ENCODE measurements at regions not wholly inside any gene's neighbourhood (a gene's known extent, or its start where the extent isn't known, plus 50 kb on each side); places are given as distances from the start of the nearest gene placed in this dataset.
"Not testable (repeated sequence)": the region's sequence is repeated elsewhere in the genome, so short reads cannot be mapped to it uniquely, and the experiment has no call there.

DNA sequence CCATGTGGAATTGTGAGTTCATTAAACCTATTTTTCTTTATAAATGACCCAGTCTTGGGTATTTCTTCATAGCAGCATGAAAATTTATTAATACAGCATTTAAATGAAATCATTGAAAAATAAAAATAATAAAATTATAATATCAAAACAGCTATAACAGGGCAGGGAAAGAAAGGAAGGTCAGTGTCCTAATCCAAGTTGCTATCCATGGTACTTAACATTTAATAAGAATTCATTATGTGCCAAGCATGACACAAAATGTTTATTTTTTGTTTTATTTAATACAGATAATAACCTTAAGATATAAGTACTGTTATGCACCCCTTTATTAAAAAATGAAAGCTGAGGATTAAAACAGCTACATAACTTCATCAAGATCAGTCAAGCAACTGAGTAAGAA is 838.4 kb downstream of the RAB28 start:
- Histone ChIP-seq H3K4me3 (no peak overlapping the region), H3K27ac (no peak overlapping the region)

DNA sequence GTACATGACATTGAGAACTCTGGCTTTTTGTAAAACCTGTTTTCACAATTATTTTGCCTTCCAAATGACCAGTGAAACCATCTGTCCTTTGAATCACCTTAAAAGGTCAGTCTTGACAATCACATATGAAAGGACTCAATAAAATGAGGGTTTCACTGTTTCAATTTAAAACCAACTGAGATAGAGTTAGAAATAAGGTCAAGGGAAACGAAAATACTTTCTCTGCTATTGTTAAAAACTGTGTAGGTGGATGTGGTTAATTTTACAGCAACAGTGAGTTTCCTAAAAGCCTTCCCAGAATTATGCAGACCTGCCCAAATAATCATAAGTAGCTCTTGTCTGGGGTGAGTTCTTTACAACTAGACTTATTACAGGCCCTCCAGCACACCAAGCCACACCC is 839.9 kb downstream of the RAB28 start:
- Histone ChIP-seq H3K4me3 (no peak overlapping the region), H3K27ac (no peak overlapping the region)

DNA sequence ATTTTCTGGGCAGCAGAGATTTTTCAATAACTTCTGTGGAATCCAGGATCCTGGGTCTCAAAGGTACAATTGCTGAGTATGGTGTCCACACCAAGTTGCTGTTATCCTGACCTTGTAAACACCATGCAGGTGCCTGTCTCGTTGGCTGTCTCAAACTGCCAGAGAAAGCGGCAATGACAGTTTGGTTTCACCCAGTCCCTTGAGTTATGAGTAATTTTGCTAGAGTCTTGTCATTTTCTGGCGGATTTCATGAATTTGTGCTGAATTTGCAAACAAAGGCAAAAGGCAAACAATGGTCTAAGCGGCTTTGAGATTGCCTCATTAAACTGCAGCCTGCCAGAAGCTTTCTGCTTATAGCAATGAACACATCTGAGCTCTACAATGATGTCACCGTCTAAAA is 847.9 kb downstream of the RAB28 start:
- no peak overlapping the region for H3K27ac ChIP-seq
- H3K4me3 ChIP-seq: no peak overlapping the region

DNA sequence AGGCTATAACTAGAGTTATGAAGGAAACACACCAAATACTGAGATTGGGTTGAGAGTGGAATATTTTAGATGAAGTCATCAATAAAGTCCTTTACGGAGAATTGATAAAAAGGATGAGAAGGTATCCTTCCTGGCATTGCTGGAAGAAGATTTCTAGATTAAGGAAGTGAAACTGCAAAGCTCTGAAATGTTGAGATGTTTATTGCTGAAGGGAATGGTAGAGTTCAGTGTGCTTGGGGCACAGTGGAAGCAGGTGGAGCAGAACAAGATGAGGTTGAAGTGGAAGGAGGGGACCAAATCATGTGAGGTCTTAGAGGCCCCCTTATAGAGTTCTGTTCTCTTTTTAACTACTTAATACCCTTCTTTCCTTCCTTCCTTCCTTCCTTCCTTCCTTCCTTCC is 848.5 kb downstream of the RAB28 start:
- Histone ChIP-seq H3K27ac (no peak overlapping the region), H3K4me3 (no peak overlapping the region)

DNA sequence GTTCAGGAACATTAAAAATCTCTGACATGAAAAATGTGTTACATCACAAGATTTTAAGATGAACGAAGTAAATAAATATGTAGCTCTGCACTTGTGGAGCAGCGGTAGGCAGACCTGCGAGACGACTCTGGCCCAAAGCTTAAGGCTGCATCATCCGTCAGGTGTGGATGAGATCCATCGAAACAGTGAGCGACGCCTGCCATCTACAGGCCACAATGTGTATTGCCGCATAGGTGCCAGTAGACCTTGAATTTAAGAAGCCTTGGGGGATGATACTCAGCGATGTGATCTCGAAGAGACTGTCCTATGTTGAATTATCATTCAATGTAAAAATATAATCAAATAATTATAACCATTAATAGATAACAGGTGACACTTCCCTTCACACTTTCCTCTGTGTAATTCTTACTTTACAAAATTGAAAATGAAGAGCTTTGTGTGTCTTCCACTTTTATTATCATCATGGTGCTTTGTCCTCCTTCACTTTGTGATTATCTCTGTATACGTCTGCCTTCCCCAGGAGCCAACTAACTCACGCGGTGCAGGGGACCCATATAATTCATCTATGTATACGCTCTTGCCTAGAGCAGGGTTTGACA is 851.0 kb downstream of the RAB28 start:
- no peak overlapping the region for H3K4me3 ChIP-seq
- H3K27ac ChIP-seq: no peak overlapping the region

DNA sequence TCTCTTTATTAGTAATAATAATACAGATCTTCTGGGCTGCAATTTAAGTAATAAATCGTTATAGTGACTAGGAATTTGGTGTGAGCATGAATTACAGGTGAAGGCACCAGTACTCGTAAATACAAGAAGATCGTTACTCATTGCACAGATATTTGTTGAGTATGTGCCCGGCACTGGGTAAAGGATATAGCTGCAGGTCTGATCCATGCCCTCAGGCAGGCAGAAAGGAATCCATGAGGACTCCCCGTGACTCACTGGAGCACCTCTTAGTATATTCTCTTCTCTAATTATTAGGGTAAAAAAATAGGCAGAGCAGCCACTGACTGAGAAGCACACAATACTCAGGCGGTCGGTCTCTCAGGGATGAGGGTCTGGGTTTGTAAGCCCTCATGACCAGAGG is 868.3 kb downstream of the RAB28 start:
- H3K4me3 ChIP-seq: no peak overlapping the region

DNA sequence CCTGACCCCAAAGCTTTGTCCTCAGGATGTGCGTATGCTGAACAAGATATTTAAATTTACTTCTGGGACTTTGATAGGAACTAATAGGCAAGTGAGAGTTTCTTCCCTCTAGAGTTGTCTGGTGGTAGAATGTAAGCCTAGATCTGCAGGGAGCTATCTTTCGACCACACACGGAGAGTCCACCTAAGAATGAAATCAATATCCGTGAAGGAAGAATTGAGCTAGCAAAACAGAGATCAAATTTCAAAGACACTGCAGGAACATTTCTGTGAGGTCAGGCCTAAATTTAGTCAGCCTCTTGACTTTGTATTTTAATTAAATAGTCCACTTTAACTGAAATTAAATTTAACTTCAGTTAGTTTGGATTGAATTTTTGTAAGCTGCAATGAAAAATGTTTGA is 871.3 kb downstream of the RAB28 start:
- Histone ChIP-seq H3K4me3 (no peak overlapping the region), H3K27ac (no peak overlapping the region)

More for the DNA sequence above, 868.3 kb downstream of the RAB28 start:
- H3K27ac ChIP-seq: no peak overlapping the region

DNA sequence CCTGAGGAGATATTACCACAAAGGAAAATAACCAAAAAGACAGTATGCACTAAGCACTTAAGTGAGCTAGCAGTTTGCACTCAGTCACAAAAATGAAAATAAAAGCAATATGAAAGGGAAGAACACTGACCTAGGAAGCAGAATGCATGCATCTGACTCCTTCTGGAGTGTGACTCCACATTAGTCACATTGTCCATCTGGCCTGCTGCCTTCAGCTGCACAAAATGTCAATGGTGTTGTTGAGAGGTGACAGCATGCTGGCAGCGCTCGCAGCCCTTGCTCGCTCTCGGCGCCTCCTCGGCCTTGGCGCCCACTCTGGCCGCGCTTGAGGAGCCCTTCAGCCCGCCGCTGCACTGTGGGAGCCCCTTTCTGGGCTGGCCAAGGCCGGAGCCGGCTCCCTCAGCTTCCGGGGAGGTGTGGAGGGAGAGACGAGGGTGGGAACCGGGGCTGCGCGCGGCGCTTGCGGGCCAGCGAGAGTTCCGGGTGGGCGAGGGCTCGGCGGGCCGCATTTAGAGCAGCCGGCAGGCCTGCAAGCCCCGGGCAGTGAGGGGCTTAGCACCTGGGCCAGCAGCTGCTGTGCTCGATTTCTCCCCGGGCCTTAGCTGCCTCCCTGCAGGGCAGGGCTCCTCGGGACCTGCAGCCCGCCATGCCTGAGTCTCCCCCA is 874.8 kb downstream of the RAB28 start:
- H3K27ac ChIP-seq, H3K4me3 ChIP-seq: not testable (repeated sequence)

DNA sequence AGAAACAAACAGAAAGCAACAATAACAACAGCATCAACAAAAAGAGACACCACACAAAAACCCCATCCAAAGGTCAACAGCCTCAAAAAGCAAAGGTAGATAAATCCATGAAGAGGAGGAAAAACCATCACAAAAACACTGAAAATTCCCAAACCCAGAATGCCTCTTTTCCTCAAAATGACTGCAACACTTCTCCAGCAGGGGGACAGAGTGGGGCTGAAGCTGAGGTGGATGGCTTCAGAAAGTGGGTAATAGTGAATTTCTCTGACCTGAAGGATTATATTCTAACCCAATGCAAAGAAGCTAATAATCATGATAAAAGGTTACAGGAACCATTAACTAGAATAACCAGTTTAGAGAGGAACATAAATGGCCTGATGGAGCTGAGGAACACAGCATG is 888.2 kb downstream of the RAB28 start:
- no peak overlapping the region for H3K4me3 ChIP-seq
- no peak overlapping the region for H3K27ac ChIP-seq

DNA sequence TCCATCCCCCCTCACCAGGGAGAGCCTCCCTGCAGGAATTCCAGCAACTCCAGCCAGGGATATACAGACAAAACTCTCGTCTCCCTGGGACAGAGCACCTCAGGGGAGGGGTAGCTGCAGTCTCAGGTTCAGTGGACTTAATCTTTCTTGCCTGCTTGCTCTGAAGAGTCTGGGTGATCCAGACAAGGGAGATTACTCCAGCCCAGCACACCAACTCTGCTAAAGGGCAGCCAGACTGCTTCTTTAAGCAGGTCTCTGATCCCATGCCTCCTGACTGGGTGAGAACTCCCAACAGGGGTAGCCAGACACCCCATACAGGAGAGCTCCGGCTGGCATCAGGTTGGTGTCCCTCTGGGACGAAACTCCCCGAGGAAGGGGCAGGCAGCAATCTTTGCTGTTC is 888.7 kb downstream of the RAB28 start:
- no peak overlapping the region for H3K27ac ChIP-seq
- no peak overlapping the region for H3K4me3 ChIP-seq

DNA sequence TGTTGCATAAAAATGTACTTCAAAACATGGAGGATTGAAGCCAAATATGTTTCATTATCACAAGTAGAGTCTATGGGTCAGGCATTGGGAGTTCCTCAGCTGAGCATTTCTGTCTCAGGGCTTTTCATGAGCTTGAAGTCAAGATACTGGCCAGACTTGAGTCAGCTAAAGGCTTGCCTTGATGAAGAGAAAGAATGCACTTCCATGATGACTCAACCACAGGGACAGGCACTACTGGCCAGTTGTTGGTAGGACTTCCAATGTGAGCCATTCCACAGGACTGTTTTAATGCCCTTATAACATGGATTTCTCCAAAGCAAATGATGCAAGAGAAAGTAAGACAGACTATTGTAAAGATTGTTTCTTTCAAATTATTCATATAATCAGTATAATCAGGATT is 895.6 kb downstream of the RAB28 start:
- Histone ChIP-seq H3K4me3 (no peak overlapping the region), H3K27ac (no peak overlapping the region)

DNA sequence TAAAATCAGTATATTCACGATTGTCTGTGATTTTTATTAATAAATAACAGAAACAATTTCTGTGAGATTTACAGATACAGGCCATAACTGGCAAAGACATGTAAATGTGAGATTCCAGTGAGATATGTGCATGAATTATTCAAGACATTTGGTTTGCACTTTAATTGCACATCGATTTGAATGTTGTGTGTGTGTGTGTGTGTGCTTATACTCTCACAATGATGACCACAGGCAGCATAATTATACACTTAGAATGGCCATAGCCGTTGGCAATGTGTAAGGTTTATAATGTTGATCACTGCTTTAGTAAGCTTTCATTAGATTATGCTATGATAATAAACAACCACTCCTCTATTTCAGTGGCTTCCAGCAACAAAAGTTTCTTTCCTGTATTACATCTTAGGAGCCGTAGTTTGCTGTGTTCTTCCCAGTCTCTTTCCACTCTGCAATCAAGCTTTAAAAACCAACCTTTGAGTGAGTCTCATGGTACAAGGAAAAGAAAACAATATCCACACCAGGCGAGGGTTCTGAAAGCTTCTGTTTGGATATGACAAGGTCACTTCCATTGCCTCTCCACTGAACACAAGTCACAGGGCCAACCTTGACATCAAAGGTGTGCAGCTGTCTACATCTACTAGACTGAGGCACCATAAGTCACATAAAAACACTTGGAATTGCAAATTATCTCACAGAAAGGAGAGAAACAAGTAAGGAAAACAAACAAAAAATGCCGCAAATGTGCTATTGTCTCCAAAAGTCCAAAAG is 897.7 kb downstream of the RAB28 start:
- no peak overlapping the region for H3K4me3 ChIP-seq
- H3K27ac ChIP-seq: no peak overlapping the region

DNA sequence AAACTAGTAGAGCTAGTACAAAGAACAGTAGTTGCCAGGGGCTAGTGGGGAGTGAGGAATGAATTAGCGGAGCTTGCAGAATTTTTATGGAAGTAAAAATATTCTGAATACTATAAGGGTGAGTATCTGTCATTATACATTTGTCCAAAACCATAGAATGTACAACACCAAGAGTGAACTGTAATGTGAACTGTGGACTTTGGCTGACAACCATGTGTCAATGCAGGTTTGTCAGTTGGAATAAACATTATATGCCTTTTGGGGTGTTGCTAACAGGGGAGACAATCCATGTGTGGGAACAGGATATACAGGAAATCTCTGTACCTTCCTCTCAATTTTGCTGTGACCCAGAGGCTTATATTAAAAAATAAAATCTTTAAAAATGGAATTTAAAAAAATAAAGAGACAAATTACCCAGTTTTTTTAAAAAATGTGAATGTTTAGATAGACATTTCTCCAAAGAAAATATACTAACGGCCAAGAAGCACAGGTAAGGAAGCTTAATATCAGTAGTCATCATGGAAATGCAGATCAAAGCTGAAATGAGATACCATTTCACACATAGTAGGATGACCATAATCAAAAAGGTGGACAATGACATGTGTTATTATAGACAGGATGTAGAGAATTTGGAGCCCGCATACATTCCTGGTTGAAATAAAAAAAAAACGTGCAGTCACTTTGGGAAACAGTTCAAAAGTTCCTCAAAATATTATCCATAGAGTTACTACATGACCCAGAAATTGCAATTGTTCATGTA is 899.8 kb downstream of the RAB28 start:
- Histone ChIP-seq H3K27ac (no peak overlapping the region), H3K4me3 (no peak overlapping the region)

DNA sequence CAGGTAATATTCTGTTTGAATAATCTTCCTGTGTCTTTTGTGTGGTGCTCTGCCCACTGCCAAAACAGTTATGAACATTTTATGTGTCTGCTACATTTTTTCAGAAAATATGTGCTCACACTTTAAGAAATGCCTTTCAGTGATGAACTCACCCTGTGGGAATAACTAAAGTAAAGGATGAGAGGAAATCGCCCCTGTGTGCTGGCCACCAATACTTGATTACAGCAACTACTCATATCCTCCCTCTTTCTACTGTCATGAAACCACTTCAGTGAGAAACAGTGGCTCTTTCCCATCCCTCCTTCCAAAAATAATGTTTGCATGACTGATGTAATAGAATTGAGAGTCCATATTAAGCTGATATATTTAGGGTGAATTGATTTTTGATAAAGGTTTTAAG is 900.9 kb downstream of the RAB28 start:
- Histone ChIP-seq H3K4me3 (no peak overlapping the region), H3K27ac (no peak overlapping the region)

DNA sequence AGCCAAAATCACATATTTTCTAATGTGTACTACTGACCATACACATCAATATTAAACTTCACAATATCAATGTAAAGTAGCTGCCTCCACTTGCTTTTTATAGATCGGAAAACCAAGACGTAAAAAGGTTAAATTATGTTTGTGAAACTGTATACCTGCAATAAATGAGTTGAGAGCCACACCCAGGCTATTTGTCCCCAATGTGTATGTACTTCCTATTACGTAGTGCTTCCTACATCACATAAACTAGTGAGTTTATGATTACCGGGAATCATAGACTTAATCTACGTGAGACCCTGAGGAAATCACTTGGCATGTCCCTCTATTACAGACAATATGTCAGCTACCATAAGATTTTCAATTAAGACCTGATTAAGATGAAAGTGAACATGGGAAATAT is 903.4 kb downstream of the RAB28 start:
- Histone ChIP-seq H3K27ac (no peak overlapping the region), H3K4me3 (no peak overlapping the region)

DNA sequence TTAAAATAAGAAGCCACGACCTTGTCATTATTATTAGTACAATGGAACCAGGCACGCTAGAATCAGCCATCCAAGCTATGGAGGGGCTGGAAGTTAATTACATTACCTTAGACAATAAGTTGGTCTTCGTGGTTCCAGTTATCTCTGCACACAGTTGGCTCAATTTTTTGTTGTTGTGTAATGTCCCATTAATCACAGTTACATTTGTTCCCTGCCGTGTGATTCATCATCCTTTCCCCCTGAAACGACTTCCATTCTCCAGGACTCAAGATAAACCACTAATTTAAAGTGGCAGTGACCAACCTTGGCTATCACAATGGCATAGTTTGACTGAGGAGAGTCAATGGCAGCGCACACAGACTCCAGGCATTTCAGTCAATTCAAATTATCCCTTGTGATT is 905.0 kb downstream of the RAB28 start:
- Histone ChIP-seq H3K27ac (no peak overlapping the region), H3K4me3 (no peak overlapping the region)

DNA sequence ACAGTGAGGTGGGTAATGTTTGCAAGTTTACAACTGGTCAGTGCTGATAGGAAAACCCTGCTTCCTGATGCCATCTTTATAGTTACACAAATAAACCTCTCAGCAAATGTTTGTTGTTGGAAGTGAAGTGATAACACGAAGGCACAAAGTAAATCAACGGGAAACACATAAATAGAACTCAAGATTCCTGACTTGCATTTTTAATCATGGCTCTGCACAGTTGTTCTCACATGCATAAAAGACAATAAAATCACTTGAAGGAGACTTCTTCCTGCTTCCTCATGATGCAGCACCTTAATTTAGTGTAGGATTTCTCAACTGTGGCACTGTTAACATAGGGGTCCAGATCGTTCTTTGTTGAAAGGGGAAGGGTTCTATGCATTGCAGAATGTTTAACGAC is 907.7 kb downstream of the RAB28 start:
- no peak overlapping the region for H3K27ac ChIP-seq

DNA sequence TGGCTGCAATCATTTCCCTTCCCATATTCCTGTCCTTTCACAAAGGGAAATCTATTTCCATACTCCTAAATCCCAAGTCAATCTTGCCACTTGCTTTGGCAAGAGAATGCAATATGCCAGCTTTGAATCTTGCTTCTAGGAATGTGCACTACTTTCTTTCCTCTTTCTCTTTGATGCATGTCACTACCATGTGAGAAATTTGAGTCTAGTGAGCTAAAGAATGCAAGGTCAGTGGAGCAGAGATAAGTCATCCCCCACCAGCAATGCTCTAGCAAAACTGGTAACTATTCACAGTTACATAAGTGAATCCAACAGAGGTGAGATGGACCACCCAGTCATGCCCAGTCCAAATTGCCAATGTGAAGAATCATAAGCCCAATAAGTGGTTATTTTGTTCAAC is 910.4 kb downstream of the RAB28 start:
- no peak overlapping the region for H3K27ac ChIP-seq

More for the DNA sequence above, 907.7 kb downstream of the RAB28 start:
- H3K4me3 ChIP-seq: no peak overlapping the region

DNA sequence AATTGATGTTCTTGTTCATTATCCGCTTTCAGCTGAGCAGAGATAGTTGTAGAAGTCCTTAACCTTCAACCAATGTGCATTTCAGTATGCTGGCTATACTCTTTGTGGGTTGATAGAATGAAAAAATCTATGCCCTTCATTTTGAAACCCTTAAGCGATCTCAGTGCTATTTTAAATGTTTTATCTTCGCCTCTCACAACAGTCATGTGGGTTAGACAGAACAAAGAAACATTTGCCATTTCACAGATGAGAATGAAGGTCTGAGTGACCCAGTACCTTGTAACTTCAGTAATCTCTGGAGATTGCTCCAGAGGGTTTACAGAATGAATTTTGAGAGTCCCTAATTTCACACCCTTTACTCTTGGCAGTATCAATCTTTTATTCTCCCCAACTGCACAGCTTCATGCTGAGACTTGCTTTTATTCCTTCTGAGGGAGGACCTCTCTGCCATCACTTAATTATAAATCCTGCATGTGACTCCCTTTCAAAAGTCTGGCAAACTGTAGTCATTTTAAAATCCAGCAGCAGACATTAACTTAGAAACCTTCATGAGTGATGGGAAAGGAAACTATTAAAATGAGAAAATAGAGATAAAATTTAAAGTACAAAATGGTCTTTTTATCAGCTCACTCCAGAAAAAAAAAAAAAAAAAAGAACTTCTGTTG is 921.5 kb downstream of the RAB28 start:
- H3K27ac ChIP-seq: no peak overlapping the region

More for the DNA sequence above, 910.4 kb downstream of the RAB28 start:
- no peak overlapping the region for H3K4me3 ChIP-seq

DNA sequence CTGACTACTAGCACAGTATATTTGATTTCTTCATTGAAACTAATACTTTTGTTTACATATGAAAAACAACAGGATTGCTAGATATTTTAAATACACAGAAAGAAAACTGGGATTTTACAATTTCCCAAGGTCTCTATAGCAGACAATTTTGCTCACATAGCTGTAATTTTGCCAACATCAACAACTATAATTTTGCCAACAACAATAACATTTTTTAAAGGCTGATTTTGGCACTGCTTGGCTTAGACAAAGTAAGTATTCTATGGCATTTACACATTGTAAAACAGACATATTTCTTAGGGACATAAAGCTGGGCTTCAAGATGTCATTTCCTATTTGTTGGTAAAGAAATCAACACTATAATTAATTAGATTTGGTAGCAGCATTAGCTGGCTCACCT is 922.1 kb downstream of the RAB28 start:
- Histone ChIP-seq H3K4me3 (no peak overlapping the region), H3K27ac (no peak overlapping the region)

More for the DNA sequence above, 921.5 kb downstream of the RAB28 start:
- H3K4me3 ChIP-seq: no peak overlapping the region

Data from skin epidermis (tissue), 12 donors.